NB4 (cell line): ENCODE measurements at regions not wholly inside any gene's neighbourhood (a gene's known extent, or its start where the extent isn't known, plus 50 kb on each side); places are given as distances from the start of the nearest gene placed in this dataset.

Source experiments
- CTCF ChIP-seq: IDR thresholded peaks from one replicate; pipeline ENCODE4 v1.5.1; 2012; ENCODE audit warnings: low read depth, low read length
- POLR2A ChIP-seq: IDR thresholded peaks from 2 replicates; pipeline ENCODE4 v1.6.1; 2011; ENCODE audit warnings: mild to moderate bottlenecking; ENCODE audit not compliant: insufficient read length; ENCODE audit errors: extremely low read depth

GRCh38 chr9:86749894-86750255 is 197.4 kb downstream of the GAS1 start:
- TF ChIP-seq CTCF (no peak), POLR2A (no peak)
